NOMO-1 (cell line): ENCODE measurements at regions not wholly inside any gene's neighbourhood (a gene's known extent, or its start where the extent isn't known, plus 50 kb on each side); places are given as distances from the start of the nearest gene placed in this dataset.
"Not testable (repeated sequence)": the region's sequence is repeated elsewhere in the genome, so short reads cannot be mapped to it uniquely, and the experiment has no call there.

Experiments used
- DNase-seq, 2 experiments: peaks; one replicate each; lab custom pipeline; 2025; ENCODE audit not compliant: unreplicated experiment in 2 of 2; lab: John Stamatoyannopoulos, UW

DNA sequence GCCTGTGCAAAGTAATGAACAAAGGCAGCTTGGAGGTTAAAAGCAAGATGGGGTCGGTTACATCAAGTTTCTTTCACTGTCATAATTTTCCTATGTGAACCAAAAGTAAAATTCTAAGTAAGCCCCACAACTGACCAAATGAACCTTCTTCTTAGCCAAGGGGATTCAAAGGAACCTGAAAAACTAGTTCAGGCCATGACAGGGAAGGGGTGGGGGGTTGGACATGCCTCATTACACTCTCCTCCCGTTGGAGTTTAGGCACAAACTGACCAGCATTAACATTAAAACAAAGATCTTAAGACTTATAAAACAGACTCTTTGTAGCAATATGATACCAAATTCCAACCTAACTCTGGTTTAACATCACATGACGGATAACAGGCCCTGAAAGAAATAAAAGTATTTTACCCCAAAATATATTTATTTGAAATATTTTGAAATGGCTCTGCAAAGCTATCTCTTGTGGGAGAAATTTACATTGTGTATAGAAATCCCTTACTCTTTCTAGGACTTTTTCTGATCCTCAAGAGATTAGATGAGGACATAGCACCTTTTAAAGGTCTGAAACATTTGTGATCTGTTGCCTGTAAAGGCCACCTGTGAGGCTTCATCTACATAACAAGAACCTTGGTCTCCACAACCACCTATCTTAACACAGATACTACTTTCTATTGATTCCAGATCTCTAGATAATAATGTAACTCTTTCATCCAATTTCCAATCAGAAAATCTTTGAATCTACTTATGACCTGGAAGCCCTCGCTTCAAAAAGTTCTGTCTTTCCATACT is 1829.0 kb upstream of the MIR17HG start:
- no peak for DNase-seq

DNA sequence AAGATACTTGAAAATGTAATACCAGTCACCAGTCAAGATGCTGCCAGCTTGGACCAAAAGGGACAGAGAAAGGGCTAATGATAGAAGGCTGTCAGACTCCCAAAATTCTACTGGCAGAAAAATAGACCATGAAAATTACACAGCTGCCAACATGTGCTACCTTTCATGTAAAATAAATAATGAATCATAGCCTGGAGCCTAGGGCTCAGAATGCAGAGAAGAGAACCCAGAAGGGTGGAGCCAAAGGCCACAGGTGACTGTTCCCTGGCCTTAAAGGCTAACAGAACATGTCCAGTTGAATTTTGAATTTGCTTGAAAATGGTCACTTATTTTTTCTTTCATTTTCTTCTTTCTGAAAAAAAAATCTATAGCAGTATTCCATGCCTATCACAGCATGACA is 1827.0 kb upstream of the MIR17HG start:
- DNase-seq: no peak

DNA sequence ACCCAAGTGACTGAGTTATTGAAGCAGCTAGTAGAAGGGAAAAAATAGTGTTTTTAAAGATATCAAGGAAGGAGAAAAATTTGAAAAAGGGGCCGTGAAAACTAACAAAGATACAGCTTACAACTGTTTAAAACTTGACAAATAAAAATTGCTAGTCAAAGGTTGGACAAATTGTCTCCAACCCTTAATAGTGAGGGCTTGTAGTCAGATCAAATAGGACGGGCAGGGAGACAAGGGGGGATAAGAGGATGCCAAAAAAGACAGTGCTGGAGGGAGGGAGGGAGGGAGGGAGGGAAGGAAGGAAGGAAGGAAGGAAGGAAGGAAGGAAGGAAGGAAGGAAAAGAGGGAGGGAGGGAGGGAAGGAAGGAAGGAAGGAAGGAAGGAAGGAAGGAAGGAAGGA is 1825.8 kb upstream of the MIR17HG start:
- DNase-seq: not testable (repeated sequence)

DNA sequence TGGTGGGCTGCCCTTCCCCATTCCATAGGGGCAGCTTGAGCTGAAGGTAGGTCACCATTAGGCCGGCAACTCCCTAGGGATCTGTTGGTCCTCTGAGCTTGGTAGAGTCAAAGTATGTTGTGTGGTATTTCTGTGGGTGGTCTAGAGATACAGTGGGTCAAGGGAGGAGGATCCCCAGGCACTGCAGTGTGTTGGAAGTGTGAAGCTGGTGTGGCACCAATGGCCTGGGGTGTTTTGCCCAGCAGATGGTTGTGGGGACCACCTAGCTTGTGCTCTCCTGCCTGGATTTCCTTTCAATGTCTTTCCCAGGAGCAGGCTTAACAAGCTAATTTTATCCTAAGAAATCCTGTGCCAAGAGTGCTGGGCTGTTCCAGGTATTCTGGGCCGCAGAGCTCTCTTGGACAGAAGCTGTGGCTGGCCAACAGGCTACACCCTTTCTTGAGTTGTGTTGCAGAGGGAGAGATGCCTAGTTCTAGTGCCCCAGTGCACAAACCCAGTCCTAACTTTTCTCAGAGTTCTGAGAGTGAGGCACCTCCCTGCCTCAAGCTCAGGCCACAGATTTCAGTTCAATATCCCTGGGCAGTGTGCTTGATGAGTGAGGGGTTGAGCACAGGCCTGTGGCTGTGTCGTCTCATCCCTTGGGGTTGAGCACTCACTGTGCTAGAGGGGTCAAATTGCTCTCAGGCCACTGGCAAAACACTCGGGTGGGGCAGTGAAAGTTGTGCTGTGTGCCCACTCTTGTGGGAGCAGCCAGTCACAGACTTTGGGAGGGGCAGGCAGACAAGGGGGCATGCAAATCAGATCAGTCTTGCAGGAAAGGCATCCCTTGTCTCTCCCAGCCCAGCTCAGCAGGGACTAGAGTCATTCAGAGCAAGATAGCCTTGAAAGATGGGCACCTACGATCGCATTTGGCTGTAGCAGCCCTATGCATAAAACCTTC is 1806.1 kb upstream of the MIR17HG start:
- no peak for DNase-seq

DNA sequence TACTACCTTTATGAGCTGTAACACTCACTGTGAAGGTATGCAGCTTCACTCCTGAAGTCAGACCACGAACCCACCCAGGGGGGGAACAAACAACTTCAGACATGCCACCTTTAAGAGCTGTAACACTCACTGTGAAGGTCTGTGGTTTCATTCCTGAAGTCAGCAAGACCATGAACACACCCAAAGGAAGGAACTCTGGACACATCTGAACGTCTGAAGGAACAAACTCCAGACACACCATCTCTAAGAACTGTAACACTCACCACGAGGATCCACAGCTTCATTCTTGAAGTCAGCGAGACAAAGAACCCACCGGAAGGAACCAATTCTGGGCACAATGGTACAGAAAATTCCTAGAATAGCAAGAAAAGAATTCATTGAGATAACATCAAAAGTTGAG is 1796.5 kb upstream of the MIR17HG start:
- DNase-seq: no peak

DNA sequence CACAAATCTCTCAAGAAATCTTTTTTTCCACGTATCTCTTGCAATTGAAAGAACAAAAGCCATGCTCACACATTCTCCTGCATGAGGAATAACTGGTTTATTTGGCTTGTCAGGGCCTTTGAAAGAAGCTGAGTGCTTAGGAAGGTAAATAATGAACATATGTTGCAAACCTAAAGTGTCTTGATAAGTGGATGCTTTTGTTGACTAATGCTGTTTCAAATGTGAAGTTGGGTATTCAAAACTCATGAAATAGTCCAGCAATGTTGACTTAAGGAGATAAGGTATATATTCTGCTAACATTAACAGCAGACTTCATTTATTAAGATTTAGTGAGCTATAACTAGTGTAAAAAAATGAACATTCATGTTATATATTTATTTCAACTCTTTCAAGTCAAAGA is 1792.7 kb upstream of the MIR17HG start:
- no peak for DNase-seq

DNA sequence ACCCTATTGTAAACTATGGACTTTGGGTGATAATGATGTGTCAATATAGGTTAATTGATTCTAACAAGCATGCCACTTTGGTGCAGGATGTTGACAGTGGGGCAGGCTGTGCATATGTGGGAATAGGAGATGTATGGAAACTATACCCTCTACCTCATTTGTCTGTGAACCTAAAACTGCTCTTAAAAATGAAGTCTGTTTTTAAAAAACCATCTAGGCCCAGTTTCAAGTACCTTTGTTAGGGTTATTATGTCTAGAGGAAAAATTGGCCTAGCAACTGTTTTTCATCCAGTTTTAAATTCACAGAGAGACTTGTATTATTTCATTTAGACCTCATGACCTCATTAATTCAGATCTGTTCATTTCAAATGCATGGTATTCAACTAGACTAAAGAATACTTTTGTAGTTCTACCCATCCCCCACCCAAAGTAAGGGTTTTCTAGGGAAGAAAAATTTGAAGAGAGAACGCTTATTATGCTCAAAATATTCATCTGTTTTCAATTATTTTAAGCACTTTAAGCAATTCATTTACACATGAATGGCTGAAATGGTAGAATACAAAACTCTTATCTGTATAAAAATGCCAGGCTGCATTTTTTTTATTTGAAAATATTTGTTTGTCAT is 1781.9 kb upstream of the MIR17HG start:
- DNase-seq: no peak

DNA sequence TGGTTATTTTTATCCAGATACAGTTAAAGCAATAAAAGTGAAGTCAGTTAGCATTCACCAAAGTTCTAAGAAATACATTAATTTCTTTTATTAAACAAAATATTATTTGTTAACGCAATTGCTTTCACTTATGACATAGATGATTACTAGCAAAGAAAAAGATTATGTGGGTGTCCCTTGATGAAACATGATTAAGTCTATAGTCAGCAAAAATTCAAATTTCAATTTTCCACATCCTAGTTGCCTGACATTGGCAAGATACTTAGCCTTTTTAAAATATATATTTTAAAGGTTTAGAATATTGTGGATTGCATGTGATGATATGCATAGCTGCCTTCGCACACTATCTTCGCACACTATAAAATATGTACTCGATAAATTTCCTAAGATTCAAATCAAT is 1780.5 kb upstream of the MIR17HG start:
- no peak for DNase-seq

DNA sequence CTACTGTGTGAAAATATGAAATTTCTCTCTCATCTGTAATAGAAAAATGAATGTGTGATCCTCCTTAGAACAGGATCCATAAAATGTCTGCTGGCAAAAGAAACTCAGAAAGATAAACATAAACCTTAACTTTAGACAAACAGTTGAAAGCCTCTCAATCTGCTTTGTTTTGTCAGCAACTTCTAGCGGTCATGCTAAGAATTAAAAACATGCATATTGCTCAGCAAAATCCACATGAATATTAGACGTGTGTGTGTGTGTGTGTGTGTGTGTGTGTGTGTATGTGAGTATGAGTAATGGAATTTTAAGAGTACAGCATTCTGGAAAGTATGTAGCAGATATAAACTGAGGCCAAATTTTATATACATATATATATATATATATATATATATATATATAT is 1779.2 kb upstream of the MIR17HG start:
- DNase-seq: no peak

DNA sequence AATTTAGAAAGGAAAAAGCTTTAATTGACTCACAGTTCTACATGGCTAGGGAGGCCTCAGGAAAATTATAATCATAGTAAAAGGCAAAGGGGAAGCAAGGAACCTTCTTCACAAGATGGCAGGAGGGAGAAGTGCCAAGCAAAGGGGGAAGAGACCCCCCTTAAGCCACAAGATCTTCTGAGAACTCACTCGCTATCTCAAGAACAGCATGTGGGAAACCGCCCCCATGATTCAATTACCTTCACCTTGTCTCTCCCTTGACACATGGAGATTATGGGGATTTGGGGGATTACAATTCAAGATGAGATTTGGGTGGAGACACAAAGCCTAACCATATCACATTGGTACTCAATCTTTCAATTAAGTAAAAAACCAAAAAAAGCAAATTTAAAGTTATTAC is 1778.7 kb upstream of the MIR17HG start:
- DNase-seq: no peak

DNA sequence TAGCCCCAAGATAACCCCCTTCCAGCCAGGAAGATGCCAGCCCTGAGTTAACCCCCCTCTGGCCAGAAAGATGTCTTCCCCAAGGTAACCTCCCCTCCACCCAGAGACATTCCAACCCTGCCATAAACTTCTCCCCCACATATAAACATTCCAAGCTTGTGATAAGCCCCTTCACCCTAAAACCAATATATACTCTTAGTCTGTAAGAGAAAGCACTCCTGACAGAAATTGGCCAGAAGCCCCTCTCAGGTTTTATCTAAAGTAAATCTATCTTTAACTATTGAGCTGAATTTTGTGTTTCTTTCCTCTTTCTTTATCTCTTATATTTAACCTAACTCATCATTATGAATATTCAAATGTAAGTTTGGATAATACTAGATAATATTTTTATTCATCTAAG is 1775.8 kb upstream of the MIR17HG start:
- no peak for DNase-seq

DNA sequence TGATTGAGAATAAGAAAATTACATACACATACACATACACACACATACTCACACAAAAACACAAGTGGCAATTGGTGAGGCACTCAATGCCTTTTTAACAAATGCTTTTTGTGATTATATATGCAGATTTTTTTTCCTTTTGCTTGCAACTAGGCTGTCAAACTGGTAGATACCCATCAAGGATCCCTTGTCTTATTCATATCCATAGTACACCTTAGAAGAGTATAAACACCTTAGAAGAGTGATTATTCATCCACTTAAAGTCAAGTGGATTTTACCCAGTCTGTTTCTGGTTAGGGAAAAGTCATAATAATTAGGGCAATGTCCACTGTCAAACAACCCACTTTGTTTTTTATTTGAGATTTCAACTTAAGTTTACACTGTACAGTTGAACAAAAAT is 1773.4 kb upstream of the MIR17HG start:
- DNase-seq: no peak

DNA sequence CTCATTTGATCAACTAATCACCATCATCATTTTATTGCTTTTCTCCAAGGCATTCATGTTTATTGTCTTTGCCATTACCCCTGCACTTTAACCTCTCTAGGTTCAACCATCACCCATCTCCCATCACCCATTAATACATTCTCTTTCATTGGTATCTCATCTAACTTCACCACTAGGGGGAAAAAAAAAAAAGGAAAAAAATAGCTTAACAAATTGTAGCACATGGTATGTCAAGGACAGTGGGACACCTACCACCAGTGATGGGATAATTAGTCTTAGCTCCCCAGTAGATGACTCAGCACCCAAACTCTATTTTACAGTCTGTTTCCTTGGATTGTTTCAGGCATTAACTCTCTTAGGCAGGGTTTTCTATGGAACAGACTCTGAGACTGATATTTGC is 1770.2 kb upstream of the MIR17HG start:
- DNase-seq: no peak

DNA sequence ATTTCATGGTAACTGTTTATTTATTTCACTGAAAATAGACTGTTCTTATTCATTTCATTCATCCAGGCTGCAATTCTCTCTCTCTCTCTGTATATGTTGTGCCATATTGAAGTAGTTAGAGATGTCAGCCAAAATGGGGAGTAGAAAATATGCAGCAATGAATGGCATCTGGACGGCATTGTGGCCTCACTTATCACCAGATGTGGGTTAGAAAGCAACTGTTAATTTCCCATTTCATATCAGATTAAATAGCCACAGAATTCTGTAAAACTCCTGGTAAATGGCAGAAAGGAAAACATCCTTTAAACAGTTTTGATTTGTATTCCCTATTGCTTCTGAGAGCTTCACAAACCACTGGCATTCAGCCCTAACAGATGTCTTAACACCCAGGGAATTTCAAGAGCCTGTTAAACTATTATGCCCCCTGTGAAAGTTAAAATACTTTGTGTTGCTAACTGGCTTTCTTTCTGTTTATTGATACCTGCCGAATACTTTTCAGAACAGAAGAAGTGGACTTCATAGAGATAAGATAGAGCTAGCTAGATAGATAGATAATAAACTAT is 1763.3 kb upstream of the MIR17HG start:
- no peak for DNase-seq

DNA sequence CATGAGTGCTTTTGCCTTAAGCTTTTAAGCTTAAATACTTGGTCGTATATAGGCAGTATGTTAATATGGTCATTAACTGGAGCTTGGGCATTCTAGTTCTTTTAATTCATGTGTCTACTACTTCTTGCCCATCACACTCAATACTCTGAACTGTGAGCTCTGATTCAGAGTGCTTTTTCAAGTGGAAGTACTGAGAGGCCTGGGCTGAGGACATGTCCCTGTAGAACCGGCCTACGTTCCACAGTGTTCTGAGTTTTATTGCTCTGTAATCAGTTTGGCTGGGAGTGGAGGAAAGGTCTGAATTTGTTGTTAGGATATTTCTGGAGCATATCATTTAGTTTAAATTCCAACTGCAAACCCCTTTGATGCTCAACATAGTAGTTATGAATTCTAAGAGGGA is 1744.8 kb upstream of the MIR17HG start:
- no peak for DNase-seq

DNA sequence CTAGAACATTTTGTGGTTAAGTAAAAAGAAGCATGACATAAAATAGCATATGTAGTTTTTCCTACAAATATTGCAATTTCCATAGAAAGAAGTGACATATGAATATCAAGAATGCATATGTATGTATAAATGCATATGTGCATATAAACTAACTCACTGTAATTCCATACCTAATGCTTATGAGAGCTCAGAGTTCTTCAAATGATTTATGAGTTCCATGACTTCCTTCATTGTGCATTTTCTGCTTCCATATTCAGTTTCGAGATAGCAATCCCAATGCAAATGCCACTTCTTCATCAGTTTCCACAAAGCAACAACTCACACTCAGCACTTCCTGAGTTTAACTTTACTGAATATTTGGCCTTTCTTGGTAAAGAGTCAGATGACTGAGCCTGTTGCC is 1744.3 kb upstream of the MIR17HG start:
- DNase-seq: no peak

DNA sequence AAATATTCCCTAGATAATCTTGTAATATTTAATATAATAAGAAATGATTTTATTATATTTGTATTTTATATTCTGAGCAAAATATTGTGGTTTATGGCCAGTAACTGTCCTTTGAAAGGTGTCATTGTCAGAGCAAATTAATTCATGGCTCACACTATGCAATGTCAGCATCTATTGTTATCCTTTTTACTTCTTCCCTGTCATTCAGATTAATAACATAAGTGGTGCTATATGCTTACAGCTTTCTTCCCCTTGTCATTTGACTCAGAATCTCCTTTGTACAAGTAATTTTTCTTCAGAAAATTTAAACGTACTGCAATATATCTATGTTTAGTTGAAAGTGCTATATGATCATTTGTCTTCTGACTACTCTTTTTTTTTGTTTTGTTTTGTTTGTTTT is 1738.2 kb upstream of the MIR17HG start:
- DNase-seq: no peak

DNA sequence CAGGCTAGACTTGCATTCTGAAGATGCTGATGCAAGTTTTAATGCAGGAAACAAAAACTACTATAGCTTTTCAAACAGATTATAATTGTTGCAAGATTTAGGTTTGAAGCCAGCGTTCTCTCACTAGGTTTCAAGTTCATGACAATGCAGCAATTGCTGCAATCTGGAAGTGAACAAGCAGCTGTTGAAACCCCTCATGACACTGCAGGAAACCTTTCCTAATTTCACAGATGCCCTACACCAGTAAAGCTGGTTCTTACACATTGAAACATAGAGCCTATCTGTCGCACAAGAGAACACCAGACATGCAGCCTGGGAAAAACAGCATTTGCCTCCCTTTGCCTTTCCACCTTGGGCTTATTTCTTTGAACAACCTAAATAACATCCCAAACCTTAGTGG is 1737.2 kb upstream of the MIR17HG start:
- DNase-seq: no peak

DNA sequence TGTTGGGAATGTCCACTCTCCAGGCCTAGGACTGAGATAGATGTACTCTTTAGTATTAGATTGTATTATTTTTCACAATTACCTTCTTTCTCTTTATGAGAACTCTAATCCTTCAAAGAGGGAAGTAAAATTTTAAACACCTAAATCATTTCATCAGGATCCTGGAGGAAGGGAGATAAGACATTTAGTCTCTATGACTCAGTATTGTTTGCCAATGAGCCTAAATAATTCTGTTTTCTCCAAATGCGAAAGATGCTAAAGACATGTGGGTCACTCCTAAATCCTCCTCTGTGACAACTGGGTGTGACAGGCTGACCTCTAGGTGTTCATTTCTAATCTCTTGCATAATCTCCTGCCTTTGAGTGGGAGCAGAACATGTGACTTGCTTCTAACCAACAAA is 1736.6 kb upstream of the MIR17HG start:
- no peak for DNase-seq

DNA sequence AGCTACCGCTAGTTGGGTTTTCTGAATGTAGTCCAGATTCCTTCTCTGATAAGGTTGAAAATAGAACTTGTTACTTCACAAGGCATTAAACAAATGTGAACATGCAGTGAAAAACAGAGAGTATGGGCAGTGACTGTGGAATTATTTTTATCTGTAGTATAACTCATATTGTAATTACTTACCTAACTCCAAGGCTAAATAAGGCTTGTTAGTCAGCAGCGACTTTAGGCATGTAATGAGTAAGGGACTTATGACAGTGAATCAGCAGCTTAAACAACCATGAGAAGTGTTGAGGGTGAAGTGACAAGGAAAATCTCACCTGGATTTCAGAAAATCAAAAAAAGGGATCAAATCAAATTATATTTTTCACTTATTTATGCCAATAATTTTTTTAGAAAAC is 1719.5 kb upstream of the MIR17HG start:
- DNase-seq: no peak

DNA sequence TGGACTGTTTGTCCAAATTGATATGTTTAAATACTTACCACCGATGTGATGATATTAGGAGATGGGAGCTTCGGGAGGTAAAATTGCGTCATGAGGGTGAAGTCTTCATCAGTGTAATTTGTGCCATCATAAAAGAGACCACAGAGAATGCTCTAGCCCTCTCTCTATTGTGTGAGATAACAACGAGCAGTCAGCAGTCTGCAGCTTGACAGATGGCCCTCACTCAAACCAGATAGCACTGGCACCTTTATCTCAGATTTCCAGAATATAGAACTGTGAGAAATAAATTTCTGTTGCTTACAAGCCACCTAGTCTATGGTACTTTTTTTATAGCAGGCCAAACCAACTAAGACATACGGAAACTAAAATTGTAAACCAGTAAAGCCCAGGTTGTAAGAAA is 1718.9 kb upstream of the MIR17HG start:
- no peak for DNase-seq
